ENCODE measurements at regions not wholly inside any gene's neighbourhood (a gene's known extent, or its start where the extent isn't known, plus 50 kb on each side); places are given as distances from the start of the nearest gene placed in this dataset.

DNA sequence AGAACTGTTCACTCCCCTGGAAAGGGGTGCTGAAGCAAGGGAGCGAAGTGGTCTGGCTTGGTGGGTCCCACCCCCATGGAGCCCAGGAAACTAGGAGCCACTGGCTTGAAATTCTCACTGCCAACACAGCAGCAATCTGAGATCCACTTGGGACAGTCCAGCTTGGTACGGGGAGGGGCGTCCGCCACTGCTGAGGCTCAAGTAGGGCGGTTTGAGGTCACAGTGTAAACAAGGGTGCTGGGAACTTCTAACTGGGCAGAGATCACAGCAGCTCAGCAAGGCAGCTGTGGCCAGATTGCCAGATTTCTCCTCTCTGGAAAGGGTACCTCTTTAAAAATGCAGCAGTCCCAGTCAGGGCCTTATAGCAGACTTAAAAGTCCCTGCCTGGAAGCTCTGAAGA, 53.9 kb upstream of the GALNTL6 start:
- no peak overlapping the region for H2AK5ac ChIP-seq (ENCODE audit: low read length)
- H2BK120ac ChIP-seq (ENCODE audit: insufficient read depth, low read length, poor library complexity) = no peak overlapping the region
- no peak overlapping the region for H2BK12ac ChIP-seq (ENCODE audit: low read length)
- no CpG with 5 or more reads among the region's 5 CpGs for WGBS (ENCODE audit: extremely low coverage, insufficient coverage, insufficient read length)
- no peak overlapping the region for H4K91ac ChIP-seq (ENCODE audit: low read depth, low read length)
- H4K8ac ChIP-seq (ENCODE audit: low read depth, low read length) = no peak overlapping the region
- no peak for DNase-seq
- H2AFZ ChIP-seq (ENCODE audit: insufficient read depth, low read length, poor library complexity) = no peak overlapping the region
- H3K4me2 ChIP-seq (ENCODE audit: low read length) = no peak overlapping the region
- H3K79me1 ChIP-seq (ENCODE audit: low read length) = no peaks in the 10 kb centered on the region
- H3K36me3 ChIP-seq (ENCODE audit: control insufficient read depth in 1 of 2, insufficient read depth in 2 of 2, low read length in 2 of 2) = no peaks in the 10 kb centered on the region
- no peak overlapping the region for H3K4me3 ChIP-seq (ENCODE audit: low read depth, low read length)
- no peak overlapping the region for H3K4ac ChIP-seq (ENCODE audit: low read depth, low read length)
- H2BK5ac ChIP-seq (ENCODE audit: low read depth, low read length, poor library complexity) = no peak overlapping the region
- no peak overlapping the region for H4K12ac ChIP-seq (ENCODE audit: low read depth, low read length)
- no peak overlapping the region for H3K27ac ChIP-seq (ENCODE audit: low read depth, low read length)
- no peaks in the 10 kb centered on the region for H3K79me2 ChIP-seq (ENCODE audit: control insufficient read depth, insufficient read depth, low read length, poor library complexity)
- H3K9ac ChIP-seq (ENCODE audit: low read length) = no peak overlapping the region
- H3K4me1 ChIP-seq (ENCODE audit: control insufficient read depth in 1 of 2, insufficient read depth in 2 of 2, low read length in 2 of 2) = no peaks in the 10 kb centered on the region
- no peak overlapping the region for H3K18ac ChIP-seq (ENCODE audit: low read length)
- H3K9me3 ChIP-seq (ENCODE audit: insufficient read depth, low read depth, low read length) = no peaks in the 10 kb centered on the region
- H3K23ac ChIP-seq (ENCODE audit: low read length) = no peak overlapping the region
- H3K27me3 ChIP-seq (ENCODE audit: insufficient read depth, low read length) = no peaks in the 10 kb centered on the region
- H3K14ac ChIP-seq (ENCODE audit: low read length) = no peak overlapping the region

DNA sequence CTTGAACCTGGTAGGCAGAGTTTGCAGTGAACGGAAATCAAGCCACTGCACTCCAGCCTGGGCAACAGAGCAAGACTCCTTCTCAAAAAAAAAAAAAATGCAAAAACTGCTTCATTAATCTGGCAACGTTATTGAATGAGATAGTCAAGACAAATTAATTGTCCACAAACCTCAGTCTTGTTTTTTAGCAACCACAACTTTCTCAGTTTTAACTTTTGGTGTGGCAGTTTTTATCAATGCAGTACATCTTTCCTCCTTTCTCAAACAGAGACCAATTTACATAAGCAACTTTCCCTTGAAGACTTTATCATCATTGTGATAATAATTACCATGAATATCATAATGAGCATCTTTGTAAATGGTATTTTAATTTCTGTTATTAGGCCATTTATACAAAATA, 61.7 kb upstream of the GALNTL6 start:
- Histone ChIP-seq H3K14ac (ENCODE audit: low read length) (no peak overlapping the region), H2BK12ac (ENCODE audit: low read length) (no peak overlapping the region), H3K4me3 (ENCODE audit: low read depth, low read length) (no peak overlapping the region), H4K12ac (ENCODE audit: low read depth, low read length) (no peak overlapping the region), H3K4me2 (ENCODE audit: low read length) (no peak overlapping the region), H3K4me1 (ENCODE audit: control insufficient read depth in 1 of 2, insufficient read depth in 2 of 2, low read length in 2 of 2) (no peaks in the 10 kb centered on the region), H3K27me3 (ENCODE audit: insufficient read depth, low read length) (no peaks in the 10 kb centered on the region), H2BK5ac (ENCODE audit: low read depth, low read length, poor library complexity) (no peak overlapping the region), H3K9ac (ENCODE audit: low read length) (no peak overlapping the region), H4K8ac (ENCODE audit: low read depth, low read length) (no peak overlapping the region), H3K79me1 (ENCODE audit: low read length) (no peaks in the 10 kb centered on the region), H3K36me3 (ENCODE audit: control insufficient read depth in 1 of 2, insufficient read depth in 2 of 2, low read length in 2 of 2) (no peaks in the 10 kb centered on the region), H4K91ac (ENCODE audit: low read depth, low read length) (no peak overlapping the region), H2AFZ (ENCODE audit: insufficient read depth, low read length, poor library complexity) (no peak overlapping the region), H2BK120ac (ENCODE audit: insufficient read depth, low read length, poor library complexity) (no peak overlapping the region), H3K4ac (ENCODE audit: low read depth, low read length) (no peak overlapping the region), H3K18ac (ENCODE audit: low read length) (no peak overlapping the region), H3K79me2 (ENCODE audit: control insufficient read depth, insufficient read depth, low read length, poor library complexity) (no peaks in the 10 kb centered on the region), H3K27ac (ENCODE audit: low read depth, low read length) (no peak overlapping the region), H2AK5ac (ENCODE audit: low read length) (no peak overlapping the region), H3K9me3 (ENCODE audit: insufficient read depth, low read depth, low read length) (no peaks in the 10 kb centered on the region), H3K23ac (ENCODE audit: low read length) (no peak overlapping the region)
- no CpG with 5 or more reads among the region's 2 CpGs for WGBS (ENCODE audit: extremely low coverage, insufficient coverage, insufficient read length)
- no peak for DNase-seq

DNA sequence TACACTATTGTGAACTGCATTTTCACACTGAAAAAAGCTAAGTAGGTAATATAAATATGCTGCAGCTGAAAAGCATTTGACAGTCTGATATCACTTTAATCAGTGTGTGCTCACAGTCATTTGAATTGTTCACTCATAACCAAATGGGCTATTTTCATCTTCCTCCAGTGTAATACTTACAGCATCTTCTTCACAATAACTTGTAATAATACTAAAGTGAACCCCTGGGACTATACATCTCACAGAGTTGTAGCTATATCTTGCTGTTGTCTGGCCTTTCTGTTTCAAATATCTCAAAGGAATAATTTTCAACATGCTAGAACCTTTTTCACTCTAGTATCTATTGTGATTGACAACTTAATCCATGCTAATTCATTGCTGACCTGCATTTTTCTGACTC, 66.8 kb upstream of the GALNTL6 start:
- H3K9me3 ChIP-seq (ENCODE audit: insufficient read depth, low read depth, low read length) = no peaks in the 10 kb centered on the region
- H2BK120ac ChIP-seq (ENCODE audit: insufficient read depth, low read length, poor library complexity) = no peak overlapping the region
- no peaks in the 10 kb centered on the region for H3K79me1 ChIP-seq (ENCODE audit: low read length)
- no peak overlapping the region for H3K14ac ChIP-seq (ENCODE audit: low read length)
- no peak overlapping the region for H4K91ac ChIP-seq (ENCODE audit: low read depth, low read length)
- H3K27me3 ChIP-seq (ENCODE audit: insufficient read depth, low read length) = no peaks in the 10 kb centered on the region
- no peak overlapping the region for H3K4ac ChIP-seq (ENCODE audit: low read depth, low read length)
- H3K27ac ChIP-seq (ENCODE audit: low read depth, low read length) = no peak overlapping the region
- H3K4me1 ChIP-seq (ENCODE audit: control insufficient read depth in 1 of 2, insufficient read depth in 2 of 2, low read length in 2 of 2) = no peaks in the 10 kb centered on the region
- H2AK5ac ChIP-seq (ENCODE audit: low read length) = no peak overlapping the region
- H2AFZ ChIP-seq (ENCODE audit: insufficient read depth, low read length, poor library complexity) = no peak overlapping the region
- H3K23ac ChIP-seq (ENCODE audit: low read length) = no peak overlapping the region
- no peak overlapping the region for H3K18ac ChIP-seq (ENCODE audit: low read length)
- no peak overlapping the region for H3K9ac ChIP-seq (ENCODE audit: low read length)
- H2BK5ac ChIP-seq (ENCODE audit: low read depth, low read length, poor library complexity) = no peak overlapping the region
- no peak overlapping the region for H2BK12ac ChIP-seq (ENCODE audit: low read length)
- no peak overlapping the region for H3K4me3 ChIP-seq (ENCODE audit: low read depth, low read length)
- no peak for DNase-seq
- H4K8ac ChIP-seq (ENCODE audit: low read depth, low read length) = no peak overlapping the region
- H3K79me2 ChIP-seq (ENCODE audit: control insufficient read depth, insufficient read depth, low read length, poor library complexity) = no peaks in the 10 kb centered on the region
- no peak overlapping the region for H4K12ac ChIP-seq (ENCODE audit: low read depth, low read length)
- no peaks in the 10 kb centered on the region for H3K36me3 ChIP-seq (ENCODE audit: control insufficient read depth in 1 of 2, insufficient read depth in 2 of 2, low read length in 2 of 2)
- no peak overlapping the region for H3K4me2 ChIP-seq (ENCODE audit: low read length)

DNA sequence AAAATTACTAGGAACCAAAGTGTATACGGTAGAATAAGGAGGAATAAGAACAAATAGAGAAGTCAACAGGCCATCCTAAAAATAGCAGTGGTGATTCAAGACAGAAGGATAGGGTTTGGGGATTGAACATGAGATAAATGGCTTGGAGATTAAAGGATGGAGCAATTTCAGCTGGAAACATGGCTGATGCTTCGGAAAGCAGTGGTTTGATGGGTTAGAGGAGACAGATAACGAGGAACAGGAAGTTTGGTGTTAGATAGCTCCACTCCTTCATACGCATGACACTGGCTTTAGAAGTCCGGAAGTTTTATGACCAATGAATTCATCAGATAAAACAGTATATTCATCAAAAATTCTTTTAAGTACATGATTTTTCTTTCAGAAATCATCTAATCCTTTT, 70.8 kb upstream of the GALNTL6 start:
- Histone ChIP-seq H3K18ac (ENCODE audit: low read length) (no peak overlapping the region), H3K27ac (ENCODE audit: low read depth, low read length) (no peak overlapping the region)

DNA sequence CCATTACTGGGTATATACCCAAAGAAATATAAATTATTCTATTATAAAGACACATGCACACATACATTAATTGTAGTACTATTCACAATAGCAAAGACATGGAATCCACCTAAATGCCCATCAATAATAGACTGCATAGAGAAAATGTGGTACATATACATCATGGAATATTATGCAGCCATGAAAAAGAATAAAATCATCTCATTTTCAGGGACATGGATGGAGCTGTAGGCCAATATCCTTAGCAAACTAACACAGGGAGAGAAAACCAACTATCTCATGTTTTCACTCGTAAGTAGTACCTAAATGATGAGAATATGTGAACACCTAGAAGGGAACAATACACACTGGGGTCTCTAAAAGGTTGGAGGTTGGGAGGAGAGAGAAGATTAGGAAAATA, 86.0 kb upstream of the GALNTL6 start:
- H2BK120ac ChIP-seq (ENCODE audit: insufficient read depth, low read length, poor library complexity) = no peak overlapping the region
- no peaks in the 10 kb centered on the region for H3K4me1 ChIP-seq (ENCODE audit: control insufficient read depth in 1 of 2, insufficient read depth in 2 of 2, low read length in 2 of 2)
- H3K18ac ChIP-seq (ENCODE audit: low read length) = no peak overlapping the region
- H3K4ac ChIP-seq (ENCODE audit: low read depth, low read length) = no peak overlapping the region
- no peak overlapping the region for H3K4me3 ChIP-seq (ENCODE audit: low read depth, low read length)
- H3K9me3 ChIP-seq (ENCODE audit: insufficient read depth, low read depth, low read length) = peaks cover 6% of the 10 kb centered on the region
- H4K91ac ChIP-seq (ENCODE audit: low read depth, low read length) = no peak overlapping the region
- no peaks in the 10 kb centered on the region for H3K79me1 ChIP-seq (ENCODE audit: low read length)
- H2BK5ac ChIP-seq (ENCODE audit: low read depth, low read length, poor library complexity) = no peak overlapping the region
- H2BK12ac ChIP-seq (ENCODE audit: low read length) = no peak overlapping the region
- no peak overlapping the region for H3K27ac ChIP-seq (ENCODE audit: low read depth, low read length)
- H3K4me2 ChIP-seq (ENCODE audit: low read length) = no peak overlapping the region
- no peak overlapping the region for H3K9ac ChIP-seq (ENCODE audit: low read length)
- H3K36me3 ChIP-seq (ENCODE audit: control insufficient read depth in 1 of 2, insufficient read depth in 2 of 2, low read length in 2 of 2) = no peaks in the 10 kb centered on the region
- H3K79me2 ChIP-seq (ENCODE audit: control insufficient read depth, insufficient read depth, low read length, poor library complexity) = no peaks in the 10 kb centered on the region
- no CpG with 5 or more reads among the region's 1 CpG for WGBS (ENCODE audit: extremely low coverage, insufficient coverage, insufficient read length)
- H2AFZ ChIP-seq (ENCODE audit: insufficient read depth, low read length, poor library complexity) = no peak overlapping the region
- H4K8ac ChIP-seq (ENCODE audit: low read depth, low read length) = no peak overlapping the region
- H3K14ac ChIP-seq (ENCODE audit: low read length) = no peak overlapping the region
- no peak for DNase-seq
- no peak overlapping the region for H2AK5ac ChIP-seq (ENCODE audit: low read length)
- no peaks in the 10 kb centered on the region for H3K27me3 ChIP-seq (ENCODE audit: insufficient read depth, low read length)
- no peak overlapping the region for H4K12ac ChIP-seq (ENCODE audit: low read depth, low read length)
- no peak overlapping the region for H3K23ac ChIP-seq (ENCODE audit: low read length)

More for the DNA sequence above, 70.8 kb upstream of the GALNTL6 start:
- no peak overlapping the region for H3K4me3 ChIP-seq (ENCODE audit: low read depth, low read length)
- no peak overlapping the region for H3K9ac ChIP-seq (ENCODE audit: low read length)
- H3K4me1 ChIP-seq (ENCODE audit: control insufficient read depth in 1 of 2, insufficient read depth in 2 of 2, low read length in 2 of 2) = no peaks in the 10 kb centered on the region
- H3K23ac ChIP-seq (ENCODE audit: low read length) = no peak overlapping the region
- no peaks in the 10 kb centered on the region for H3K79me1 ChIP-seq (ENCODE audit: low read length)
- H2BK120ac ChIP-seq (ENCODE audit: insufficient read depth, low read length, poor library complexity) = no peak overlapping the region
- no CpG with 5 or more reads among the region's 5 CpGs for WGBS (ENCODE audit: extremely low coverage, insufficient coverage, insufficient read length)
- no peak overlapping the region for H2BK5ac ChIP-seq (ENCODE audit: low read depth, low read length, poor library complexity)
- H3K27me3 ChIP-seq (ENCODE audit: insufficient read depth, low read length) = no peaks in the 10 kb centered on the region
- H3K4me2 ChIP-seq (ENCODE audit: low read length) = no peak overlapping the region
- no peak overlapping the region for H4K8ac ChIP-seq (ENCODE audit: low read depth, low read length)
- no peak for DNase-seq
- H3K4ac ChIP-seq (ENCODE audit: low read depth, low read length) = no peak overlapping the region
- H2AFZ ChIP-seq (ENCODE audit: insufficient read depth, low read length, poor library complexity) = no peak overlapping the region
- H4K91ac ChIP-seq (ENCODE audit: low read depth, low read length) = no peak overlapping the region
- H4K12ac ChIP-seq (ENCODE audit: low read depth, low read length) = no peak overlapping the region
- H2BK12ac ChIP-seq (ENCODE audit: low read length) = no peak overlapping the region
- H3K14ac ChIP-seq (ENCODE audit: low read length) = no peak overlapping the region
- H3K36me3 ChIP-seq (ENCODE audit: control insufficient read depth in 1 of 2, insufficient read depth in 2 of 2, low read length in 2 of 2) = no peaks in the 10 kb centered on the region
- no peaks in the 10 kb centered on the region for H3K9me3 ChIP-seq (ENCODE audit: insufficient read depth, low read depth, low read length)
- H2AK5ac ChIP-seq (ENCODE audit: low read length) = no peak overlapping the region
- no peaks in the 10 kb centered on the region for H3K79me2 ChIP-seq (ENCODE audit: control insufficient read depth, insufficient read depth, low read length, poor library complexity)
